Fibroblast of lung (primary cell): ENCODE measurements at regions not wholly inside any gene's neighbourhood (a gene's known extent, or its start where the extent isn't known, plus 50 kb on each side); places are given as distances from the start of the nearest gene placed in this dataset.

ENCODE experiments used
- CTCF ChIP-seq, 2 donors: IDR thresholded peaks in 1 of 2; conservative IDR thresholded peaks in 1 of 2; 1 replicate in 1 of 2; 2 replicates in 1 of 2; pipeline ENCODE4 v1.5.1; 2011 to 2012; ENCODE audit warnings: low read length in 2 of 2, control low read depth in 1 of 2, inconsistent platforms in 1 of 2, low read depth in 1 of 2, mild to moderate bottlenecking in 1 of 2
- EZH2 ChIP-seq: IDR thresholded peaks from 2 replicates; pipeline ENCODE4 v1.5.1; 2012; ENCODE audit warnings: low read length, control low read depth, mild to moderate bottlenecking; ENCODE audit errors: missing control alignments

- TF ChIP-seq EZH2 (no peak), CTCF (conservative IDR thresholded peaks at IDR 0.05 in 1 of 2, IDR thresholded peaks at IDR 0.05 in 1 of 2; ENCODE audit: low read depth in 1 of 2, low read length in 2 of 2) (no peak)
Measured at GRCh38 chr12:92627511-92627910, 75.3 kb upstream of the PLEKHG7 start.
